K562 (cell line): ENCODE measurements at regions not wholly inside any gene's neighbourhood (a gene's known extent, or its start where the extent isn't known, plus 50 kb on each side); places are given as distances from the start of the nearest gene placed in this dataset.

Experiments used
- BHLHE40 ChIP-seq: IDR thresholded peaks from 2 replicates; pipeline ENCODE4 v1.6.1; 2011; ENCODE audit warnings: low read length, improper control_type of control experiment
- SIRT6 ChIP-seq: IDR thresholded peaks from one replicate; pipeline ENCODE4 v1.6.1; 2012; ENCODE audit warnings: low read depth, mild to moderate bottlenecking, control low read depth, inconsistent platforms, low read length, moderate library complexity
- SMC3 ChIP-seq: conservative IDR thresholded peaks from 2 replicates; pipeline ENCODE4 v1.6.1; 2011; ENCODE audit warnings: low read depth, low read length, improper control_type of control experiment; ENCODE audit not compliant: insufficient read depth
- ZNF124 ChIP-seq: sonication (generic); formaldehyde crosslinking; IDR thresholded peaks from 2 replicates; pipeline ENCODE4 v1.8.1; 2022; ENCODE audit warnings: missing genetic modification reagents
- ZNF561 ChIP-seq: fragments of 450-650 bp; formaldehyde crosslinking; conservative IDR thresholded peaks from 2 replicates; pipeline ENCODE4 v1.4.0; 2020; ENCODE audit warnings: mild to moderate bottlenecking, moderate library complexity

GRCh38 chr2:156909983-156910382 lies 347.5 kb upstream of the GALNT5 start:
- TF ChIP-seq BHLHE40 (no peak), ZNF124 (CRISPR knock-in tag) (no peak), SIRT6 (no peak), SMC3 (no peak), ZNF561 (CRISPR knock-in tag) (no peak)
